Activated CD4-positive, alpha-beta T cell treated with anti-CD3 and anti-CD28 coated beads for 36 hours (primary cell): ENCODE measurements at regions not wholly inside any gene's neighbourhood (a gene's known extent, or its start where the extent isn't known, plus 50 kb on each side); places are given as distances from the start of the nearest gene placed in this dataset.
"Not testable (repeated sequence)": the region's sequence is repeated elsewhere in the genome, so short reads cannot be mapped to it uniquely, and the experiment has no call there.

Source experiments
- ATAC-seq: fragments of 200-7000 bp; cut with Tn5 transposase; one replicate; pipeline ENCODE4 v1.10.0; 2021; ENCODE audit warnings: mild to moderate bottlenecking, moderate library complexity
- CTCF ChIA-PET: fragments of 350-600 bp; sonication (Branson Sonifier 250); formaldehyde crosslinking; loops from one replicate; lab custom pipeline; 2021; ENCODE audit warnings: antibody characterized with exemption; lab: Charles Lee
- POLR2A ChIA-PET: fragments of 350-600 bp; sonication (Branson Sonifier 250); formaldehyde crosslinking; loops from one replicate; lab custom pipeline; 2021; ENCODE audit warnings: antibody characterized with exemption, inconsistent platforms; lab: Charles Lee
- DNase-seq: peaks from one replicate; pipeline ENCODE4 v3.0.0-alpha.2; 2020
- H3K27ac Mint-ChIP-seq: one replicate; pipeline ENCODE4 v1.8.0; 2021; ENCODE audit warnings: mixed read lengths
- H3K27me3 Mint-ChIP-seq: one replicate; pipeline ENCODE4 v1.8.0; 2021; ENCODE audit warnings: mixed read lengths
- H3K36me3 Mint-ChIP-seq: one replicate; pipeline ENCODE4 v1.8.0; 2021; ENCODE audit warnings: low read depth, mixed read lengths
- H3K4me1 Mint-ChIP-seq: one replicate; pipeline ENCODE4 v1.8.0; 2021; ENCODE audit warnings: mixed read lengths
- H3K4me3 Mint-ChIP-seq: one replicate; pipeline ENCODE4 v1.8.0; 2021; ENCODE audit warnings: mild to moderate bottlenecking, moderate library complexity, mixed read lengths
- H3K9me3 Mint-ChIP-seq: one replicate; pipeline ENCODE4 v1.8.0; 2021; ENCODE audit warnings: low read depth, mixed read lengths
- intact Hi-C, 2 experiments: fragments of 100-400 bp; cut with DNase I in 1 of 2; cut with micrococcal nuclease in 1 of 2; formaldehyde crosslinking; loops; one replicate each; pipeline versions ENCODE4 v1.14.2 to v1.15.1; 2022 to 2024; cut with DNase I, micrococcal nuclease

GRCh38 chrX:150258463-150259430 is 104.4 kb upstream of the MAMLD1 start:
- ATAC-seq (no peak), DNase-seq (no peak)
- POLR2A ChIA-PET, result no interaction called here
- CTCF ChIA-PET, result no interaction called here
- intact Hi-C loops, result no loop called here
- no peak overlapping the region for H3K27ac Mint-ChIP-seq
- peaks cover 9% of the 10 kb centered on the region for H3K4me1 Mint-ChIP-seq
- no peaks in the 10 kb centered on the region for H3K9me3 Mint-ChIP-seq
- H3K36me3 Mint-ChIP-seq, result no peaks in the 10 kb centered on the region
- H3K4me3 Mint-ChIP-seq, result no peak overlapping the region
- no peaks in the 10 kb centered on the region for H3K27me3 Mint-ChIP-seq

GRCh38 chrX:150262456-150262855 is 100.7 kb upstream of the MAMLD1 start:
- intact Hi-C loops, result no loop called here
- H3K36me3 Mint-ChIP-seq, result no peaks in the 10 kb centered on the region
- POLR2A ChIA-PET, result no interaction called here
- H3K4me3 Mint-ChIP-seq, result no peak overlapping the region
- DNase-seq (no peak), ATAC-seq (no peak)
- H3K9me3 Mint-ChIP-seq, result no peaks in the 10 kb centered on the region
- no peak overlapping the region for H3K27ac Mint-ChIP-seq
- no peaks in the 10 kb centered on the region for H3K27me3 Mint-ChIP-seq
- CTCF ChIA-PET, result no interaction called here
- H3K4me1 Mint-ChIP-seq, result no peaks in the 10 kb centered on the region

GRCh38 chrX:150268839-150269355 is 94.2 kb upstream of the MAMLD1 start:
- POLR2A ChIA-PET, result no interaction called here
- CTCF ChIA-PET, result no interaction called here
- Mint-ChIP-seq H3K4me3 (no peak overlapping the region), H3K9me3 (no peaks in the 10 kb centered on the region), H3K36me3 (no peaks in the 10 kb centered on the region), H3K27ac (no peak overlapping the region), H3K27me3 (no peaks in the 10 kb centered on the region), H3K4me1 (no peaks in the 10 kb centered on the region)
- no peak for ATAC-seq
- intact Hi-C loops, result no loop called here
- no peak for DNase-seq

- POLR2A ChIA-PET, result no interaction called here
- Mint-ChIP-seq H3K36me3 (no peaks in the 10 kb centered on the region), H3K9me3 (no peaks in the 10 kb centered on the region), H3K4me3 (no peak overlapping the region), H3K27me3 (no peaks in the 10 kb centered on the region), H3K4me1 (no peaks in the 10 kb centered on the region), H3K27ac (no peak overlapping the region)
- intact Hi-C loops, result no loop called here
- CTCF ChIA-PET, result no interaction called here
- no peak for ATAC-seq
- no peak for DNase-seq
Observed at GRCh38 chrX:150269605-150270254, 93.4 kb upstream of the MAMLD1 start.

GRCh38 chrX:150270622-150271021 is 92.5 kb upstream of the MAMLD1 start:
- ChIA-PET CTCF (no interaction called here), POLR2A (no interaction called here)
- Mint-ChIP-seq H3K9me3 (no peaks in the 10 kb centered on the region), H3K36me3 (no peaks in the 10 kb centered on the region), H3K27ac (no peak overlapping the region), H3K4me1 (no peaks in the 10 kb centered on the region), H3K4me3 (no peak overlapping the region), H3K27me3 (no peaks in the 10 kb centered on the region)
- intact Hi-C loops, result no loop called here
- ATAC-seq (no peak), DNase-seq (no peak)

GRCh38 chrX:150273575-150274294 is 89.4 kb upstream of the MAMLD1 start:
- ATAC-seq, H3K27ac Mint-ChIP-seq, H3K27me3 Mint-ChIP-seq, DNase-seq, CTCF ChIA-PET, H3K9me3 Mint-ChIP-seq, H3K36me3 Mint-ChIP-seq, H3K4me3 Mint-ChIP-seq, intact Hi-C loops, H3K4me1 Mint-ChIP-seq, POLR2A ChIA-PET: not testable (repeated sequence)

GRCh38 chrX:150282953-150283352 is 80.2 kb upstream of the MAMLD1 start:
- Mint-ChIP-seq H3K27ac (no peak overlapping the region), H3K4me1 (no peaks in the 10 kb centered on the region), H3K4me3 (no peak overlapping the region), H3K27me3 (no peaks in the 10 kb centered on the region), H3K9me3 (no peaks in the 10 kb centered on the region), H3K36me3 (no peaks in the 10 kb centered on the region)
- intact Hi-C loops, result no loop called here
- DNase-seq (no peak), ATAC-seq (no peak)
- POLR2A ChIA-PET, result no interaction called here
- CTCF ChIA-PET, result no interaction called here

- CTCF ChIA-PET, result no interaction called here
- no peak for ATAC-seq
Observed at GRCh38 chrX:150291014-150291413, 72.1 kb upstream of the MAMLD1 start.

GRCh38 chrX:150293311-150294013 is 69.7 kb upstream of the MAMLD1 start:
- no peak overlapping the region for H3K27ac Mint-ChIP-seq

More at GRCh38 chrX:150291014-150291413, 72.1 kb upstream of the MAMLD1 start:
- no peak overlapping the region for H3K4me3 Mint-ChIP-seq
- no peaks in the 10 kb centered on the region for H3K4me1 Mint-ChIP-seq
- no peak overlapping the region for H3K27ac Mint-ChIP-seq
- H3K9me3 Mint-ChIP-seq, result no peaks in the 10 kb centered on the region
- H3K27me3 Mint-ChIP-seq, result no peaks in the 10 kb centered on the region
- intact Hi-C loops, result no loop called here
- DNase-seq, result no peak
- no peaks in the 10 kb centered on the region for H3K36me3 Mint-ChIP-seq
- POLR2A ChIA-PET, result no interaction called here

GRCh38 chrX:150298841-150299551 is 64.1 kb upstream of the MAMLD1 start:
- intact Hi-C loops, result no loop called here
- ChIA-PET POLR2A (no interaction called here), CTCF (no interaction called here)
- ATAC-seq, result no peak
- Mint-ChIP-seq H3K27me3 (no peaks in the 10 kb centered on the region), H3K4me3 (no peak overlapping the region), H3K4me1 (no peaks in the 10 kb centered on the region), H3K9me3 (no peaks in the 10 kb centered on the region), H3K36me3 (no peaks in the 10 kb centered on the region), H3K27ac (no peak overlapping the region)
- DNase-seq, result no peak

More at GRCh38 chrX:150293311-150294013, 69.7 kb upstream of the MAMLD1 start:
- Mint-ChIP-seq H3K4me1 (no peaks in the 10 kb centered on the region), H3K4me3 (no peak overlapping the region), H3K9me3 (no peaks in the 10 kb centered on the region), H3K36me3 (no peaks in the 10 kb centered on the region), H3K27me3 (no peaks in the 10 kb centered on the region)
- ATAC-seq (no peak), DNase-seq (no peak)
- intact Hi-C loops, result no loop called here
- ChIA-PET CTCF (no interaction called here), POLR2A (no interaction called here)

GRCh38 chrX:150299579-150299978 is 63.5 kb upstream of the MAMLD1 start:
- intact Hi-C loops, result no loop called here
- DNase-seq, result no peak
- H3K27me3 Mint-ChIP-seq, result no peaks in the 10 kb centered on the region
- CTCF ChIA-PET, result no interaction called here
- no peaks in the 10 kb centered on the region for H3K9me3 Mint-ChIP-seq
- H3K4me3 Mint-ChIP-seq, result no peak overlapping the region
- no peak for ATAC-seq
- H3K27ac Mint-ChIP-seq, result no peak overlapping the region
- POLR2A ChIA-PET, result no interaction called here
- no peaks in the 10 kb centered on the region for H3K4me1 Mint-ChIP-seq
- no peaks in the 10 kb centered on the region for H3K36me3 Mint-ChIP-seq
